ENCODE measurements at regions not wholly inside any gene's neighbourhood (a gene's known extent, or its start where the extent isn't known, plus 50 kb on each side); places are given as distances from the start of the nearest gene placed in this dataset.

GRCh38 chr20:6651561-6651960 is 115.9 kb upstream of the BMP2 start (continued):
- TF ChIP-seq PAX8 (IDR thresholded peaks at IDR 0.05) (no peak), ESRRA (IDR thresholded peaks at IDR 0.05; ENCODE audit: low read length) (no peak), WRNIP1 (IDR thresholded peaks at IDR 0.05; ENCODE audit: borderline replicate concordance, low read depth, low read length) (no peak), HDAC6 (IDR thresholded peaks at IDR 0.05; ENCODE audit: unreplicated experiment) (no peak), GATAD2B (conservative IDR thresholded peaks at IDR 0.05; ENCODE audit: low read depth) (no peak), STAT3 (IDR thresholded peaks at IDR 0.05; ENCODE audit: low read depth, low read length) (no peak), POLR2AphosphoS2 (IDR thresholded peaks at IDR 0.05; ENCODE audit: low read depth, low read length) (no peak), NFYB (IDR thresholded peaks at IDR 0.05; ENCODE audit: insufficient read depth, low read depth, low read length) (no peak), MLLT1 (IDR thresholded peaks at IDR 0.05) (no peak), TBL1XR1 (IDR thresholded peaks at IDR 0.05; ENCODE audit: low read depth, low read length) (no peak), NR2F1 (conservative IDR thresholded peaks at IDR 0.05) (no peak), ZZZ3 (IDR thresholded peaks at IDR 0.05; ENCODE audit: control insufficient read depth, insufficient read length, low read depth) (no peak), MXI1 (IDR thresholded peaks at IDR 0.05; ENCODE audit: low read depth, low read length) (no peak), HSF1 (IDR thresholded peaks at IDR 0.05; ENCODE audit: low read depth, low read length) (no peak), RELB (IDR thresholded peaks at IDR 0.05; ENCODE audit: low read depth) (0 out of 2 replicates have a peak, but pooled peaks have one; percentile 29), IKZF2 (IDR thresholded peaks at IDR 0.05) (peak; percentile 63 to 75; a peak in 2 of 4 replicates), CHD4 (IDR thresholded peaks at IDR 0.05) (no peak), BCLAF1 (IDR thresholded peaks at IDR 0.05) (no peak), CEBPB (IDR thresholded peaks at IDR 0.05; ENCODE audit: borderline replicate concordance in 1 of 2, low read depth in 2 of 2, low read length in 2 of 2) (no peak), SPI1 (IDR thresholded peaks at IDR 0.05; ENCODE audit: borderline replicate concordance, insufficient read depth, low read depth, low read length) (no peak), DPF2 (IDR thresholded peaks at IDR 0.05) (0 out of 2 replicates have a peak, but pooled peaks have one; percentile 35), NR2C2 (IDR thresholded peaks at IDR 0.05; ENCODE audit: borderline replicate concordance, control insufficient read depth, insufficient read length, low read depth) (no peak), EP300 (IDR thresholded peaks at IDR 0.05; ENCODE audit: borderline replicate concordance in 1 of 2, control insufficient read depth in 1 of 2, low read depth in 2 of 2, low read length in 2 of 2) (peak in 1 of 2 experiments; percentile 13; a peak in 1 of 4 replicates)

Data from GM12878 (cell line).